ENCODE measurements at regions not wholly inside any gene's neighbourhood (a gene's known extent, or its start where the extent isn't known, plus 50 kb on each side); places are given as distances from the start of the nearest gene placed in this dataset.

DNA sequence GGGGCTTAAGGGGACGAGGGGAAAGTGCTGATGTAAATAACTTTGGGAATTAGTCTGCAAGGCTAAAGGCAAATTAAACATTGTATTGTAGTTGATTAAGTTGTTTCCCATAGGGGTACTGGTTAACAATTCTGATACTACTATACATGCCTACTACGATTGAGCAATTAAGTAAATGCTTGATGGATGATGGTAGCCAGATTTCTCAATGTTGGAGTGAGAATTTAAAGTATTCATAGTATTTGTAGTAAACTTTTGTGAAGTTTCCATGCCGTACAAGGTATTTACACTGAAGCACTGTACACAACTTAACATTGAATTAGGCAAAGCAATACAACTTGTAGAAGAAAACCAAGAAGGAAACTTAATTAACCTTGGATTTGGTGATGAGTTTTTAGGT is 852.3 kb downstream of the QKI start:
- TF ChIP-seq POLR2AphosphoS5 (IDR thresholded peaks at IDR 0.05) (no peak), SMC3 (conservative IDR thresholded peaks at IDR 0.05; ENCODE audit: poor library complexity) (no peak), MXI1 (conservative IDR thresholded peaks at IDR 0.05; ENCODE audit: poor library complexity, severe bottlenecking) (no peak), EZH2 (IDR thresholded peaks at IDR 0.05; ENCODE audit: borderline replicate concordance, insufficient read depth, low read length, poor library complexity, severe bottlenecking) (no peak), EP300 (conservative IDR thresholded peaks at IDR 0.05; ENCODE audit: poor library complexity, severe bottlenecking) (no peak), RAD21 (conservative IDR thresholded peaks at IDR 0.05) (no peak), REST (IDR thresholded peaks at IDR 0.05; ENCODE audit: borderline replicate concordance) (no peak)
- TF ChIP-seq, protein P1, sequence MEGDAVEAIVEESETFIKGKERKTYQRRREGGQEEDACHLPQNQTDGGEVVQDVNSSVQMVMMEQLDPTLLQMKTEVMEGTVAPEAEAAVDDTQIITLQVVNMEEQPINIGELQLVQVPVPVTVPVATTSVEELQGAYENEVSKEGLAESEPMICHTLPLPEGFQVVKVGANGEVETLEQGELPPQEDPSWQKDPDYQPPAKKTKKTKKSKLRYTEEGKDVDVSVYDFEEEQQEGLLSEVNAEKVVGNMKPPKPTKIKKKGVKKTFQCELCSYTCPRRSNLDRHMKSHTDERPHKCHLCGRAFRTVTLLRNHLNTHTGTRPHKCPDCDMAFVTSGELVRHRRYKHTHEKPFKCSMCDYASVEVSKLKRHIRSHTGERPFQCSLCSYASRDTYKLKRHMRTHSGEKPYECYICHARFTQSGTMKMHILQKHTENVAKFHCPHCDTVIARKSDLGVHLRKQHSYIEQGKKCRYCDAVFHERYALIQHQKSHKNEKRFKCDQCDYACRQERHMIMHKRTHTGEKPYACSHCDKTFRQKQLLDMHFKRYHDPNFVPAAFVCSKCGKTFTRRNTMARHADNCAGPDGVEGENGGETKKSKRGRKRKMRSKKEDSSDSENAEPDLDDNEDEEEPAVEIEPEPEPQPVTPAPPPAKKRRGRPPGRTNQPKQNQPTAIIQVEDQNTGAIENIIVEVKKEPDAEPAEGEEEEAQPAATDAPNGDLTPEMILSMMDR (IDR thresholded peaks at IDR 0.05; ENCODE audit: poor library complexity, severe bottlenecking) = no peak
- no peaks in the 10 kb centered on the region for H3K36me3 ChIP-seq (ENCODE audit: insufficient read depth, low read length)
- no peaks in the 10 kb centered on the region for H3K27me3 ChIP-seq (ENCODE audit: insufficient read depth, low read depth, low read length)
- no peak overlapping the region for H2AFZ ChIP-seq (ENCODE audit: low read depth, low read length)
- no peaks in the 10 kb centered on the region for H3F3A ChIP-seq (ENCODE audit: insufficient read depth, low read length, poor library complexity, severe bottlenecking)
- no peak overlapping the region for H3K4me3 ChIP-seq (ENCODE audit: low read length)
- no peaks in the 10 kb centered on the region for H4K20me1 ChIP-seq (ENCODE audit: insufficient read depth)
- no peaks in the 10 kb centered on the region for H3K79me2 ChIP-seq (replicated peaks; ENCODE audit: insufficient read depth, low read length)
- H3K27ac ChIP-seq (ENCODE audit: low read length) = no peak overlapping the region
- H3K4me2 ChIP-seq (ENCODE audit: low read length) = no peak overlapping the region
- H3K9me2 ChIP-seq (ENCODE audit: insufficient read depth, low read length) = no peaks in the 10 kb centered on the region
- no peak overlapping the region for H3K9ac ChIP-seq (ENCODE audit: low read length)
- no peaks in the 10 kb centered on the region for H3K9me3 ChIP-seq (ENCODE audit: low read length)

- H4K20me1 ChIP-seq (ENCODE audit: insufficient read depth) = no peaks in the 10 kb centered on the region
- no peaks in the 10 kb centered on the region for H3F3A ChIP-seq (ENCODE audit: insufficient read depth, low read length, poor library complexity, severe bottlenecking)
- H3K36me3 ChIP-seq (ENCODE audit: insufficient read depth, low read length) = no peaks in the 10 kb centered on the region
- H3K9me2 ChIP-seq (ENCODE audit: insufficient read depth, low read length) = no peaks in the 10 kb centered on the region
- H3K27me3 ChIP-seq (ENCODE audit: insufficient read depth, low read depth, low read length) = no peaks in the 10 kb centered on the region
- H3K79me2 ChIP-seq (replicated peaks; ENCODE audit: insufficient read depth, low read length) = no peaks in the 10 kb centered on the region
- no peak overlapping the region for H3K9ac ChIP-seq (ENCODE audit: low read length)
- H2AFZ ChIP-seq (ENCODE audit: low read depth, low read length) = no peak overlapping the region
- TF ChIP-seq MXI1 (conservative IDR thresholded peaks at IDR 0.05; ENCODE audit: poor library complexity, severe bottlenecking) = no peak
- TF ChIP-seq SMC3 (conservative IDR thresholded peaks at IDR 0.05; ENCODE audit: poor library complexity) = no peak
- TF ChIP-seq, protein P1 (IDR thresholded peaks at IDR 0.05; ENCODE audit: poor library complexity, severe bottlenecking) = no peak
- no peak for TF ChIP-seq RAD21 (conservative IDR thresholded peaks at IDR 0.05)
- no peak for TF ChIP-seq POLR2AphosphoS5 (IDR thresholded peaks at IDR 0.05)
- TF ChIP-seq EP300 (conservative IDR thresholded peaks at IDR 0.05; ENCODE audit: poor library complexity, severe bottlenecking) = no peak
- TF ChIP-seq TAF1 (IDR thresholded peaks at IDR 0.05; ENCODE audit: low read depth) = no peak
- no peak for TF ChIP-seq EZH2 (IDR thresholded peaks at IDR 0.05; ENCODE audit: borderline replicate concordance, insufficient read depth, low read length, poor library complexity, severe bottlenecking)
- TF ChIP-seq REST (IDR thresholded peaks at IDR 0.05; ENCODE audit: borderline replicate concordance) = no peak
- H3K27ac ChIP-seq (ENCODE audit: low read length) = no peak overlapping the region
- no peak overlapping the region for H3K4me3 ChIP-seq (ENCODE audit: low read length)
- H3K4me2 ChIP-seq (ENCODE audit: low read length) = no peak overlapping the region
- no peaks in the 10 kb centered on the region for H3K9me3 ChIP-seq (ENCODE audit: low read length)
Measured at GRCh38 chr6:164262348-164262747, 847.8 kb downstream of the QKI start.

Data from neural cell (in vitro differentiated cells).